GM21367 (cell line): ENCODE measurements at regions not wholly inside any gene's neighbourhood (a gene's known extent, or its start where the extent isn't known, plus 50 kb on each side); places are given as distances from the start of the nearest gene placed in this dataset.
"Not testable (repeated sequence)": the region's sequence is repeated elsewhere in the genome, so short reads cannot be mapped to it uniquely, and the experiment has no call there.

Source experiments
- ATAC-seq: cut with Tn5 transposase; IDR thresholded peaks from one replicate; pipeline ENCODE4 v1.9.1; 2021; ENCODE audit not compliant: unreplicated experiment

DNA sequence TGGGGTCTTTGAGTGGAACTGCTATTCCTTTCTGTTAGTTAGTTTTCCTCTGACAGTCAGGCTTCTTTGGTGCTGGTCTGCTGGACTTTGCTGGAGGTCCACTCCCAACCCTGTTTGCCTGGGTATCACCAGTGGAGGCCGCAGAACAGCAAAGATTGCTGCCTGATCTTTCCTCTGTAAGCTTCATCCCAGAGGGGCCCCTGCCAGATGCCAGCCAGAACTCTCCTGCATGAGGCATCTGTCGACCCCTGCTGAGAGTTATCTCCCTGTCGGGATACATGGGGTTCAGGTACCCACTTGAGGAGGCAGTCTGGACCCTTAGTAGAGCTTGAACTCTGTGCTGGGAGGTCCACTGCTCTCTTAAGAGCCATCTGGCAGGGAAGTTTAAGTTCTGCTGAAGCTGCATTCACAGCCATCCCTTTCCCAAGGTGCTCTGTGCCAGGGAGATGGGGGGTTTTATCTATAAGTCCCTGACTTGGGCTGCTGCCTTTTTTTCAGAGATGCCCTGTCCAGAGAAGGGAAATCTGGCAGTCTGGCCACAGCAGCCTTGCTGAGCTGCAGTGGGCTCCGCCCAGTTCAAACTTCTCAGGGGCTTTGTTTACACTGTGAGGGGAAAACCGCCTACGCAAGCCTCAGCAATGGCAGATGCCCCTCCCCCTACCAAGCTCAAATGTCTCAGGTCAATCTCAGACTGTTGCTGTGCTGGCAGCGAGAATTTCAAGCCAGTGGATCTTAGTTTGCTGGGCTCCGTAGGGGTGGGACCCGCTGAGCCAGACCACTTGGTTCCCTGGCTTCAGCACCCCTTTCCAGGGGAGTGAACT, 89.7 kb upstream of the CDK6 start:
- no peak for ATAC-seq

DNA sequence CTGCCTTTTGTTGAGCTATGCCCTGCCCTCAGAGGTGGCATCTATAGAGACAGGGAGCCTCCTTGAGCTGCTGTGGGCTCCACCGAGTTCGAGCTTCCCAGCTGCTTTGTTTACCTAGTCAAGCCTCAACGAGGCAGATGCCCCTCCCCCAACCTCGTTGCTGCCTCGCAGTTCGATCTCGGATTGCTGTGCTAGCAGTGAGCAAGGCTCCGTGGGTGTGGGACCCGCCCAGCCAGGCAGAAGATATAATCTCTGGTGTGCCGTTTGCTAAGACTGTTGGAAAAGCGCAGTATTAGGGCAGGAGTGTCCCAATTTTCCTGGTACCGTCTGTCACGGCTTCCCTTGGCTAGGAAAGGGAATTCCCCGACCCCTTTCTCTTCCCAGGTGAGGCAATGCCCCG, 88.4 kb upstream of the CDK6 start:
- ATAC-seq, result no peak

DNA sequence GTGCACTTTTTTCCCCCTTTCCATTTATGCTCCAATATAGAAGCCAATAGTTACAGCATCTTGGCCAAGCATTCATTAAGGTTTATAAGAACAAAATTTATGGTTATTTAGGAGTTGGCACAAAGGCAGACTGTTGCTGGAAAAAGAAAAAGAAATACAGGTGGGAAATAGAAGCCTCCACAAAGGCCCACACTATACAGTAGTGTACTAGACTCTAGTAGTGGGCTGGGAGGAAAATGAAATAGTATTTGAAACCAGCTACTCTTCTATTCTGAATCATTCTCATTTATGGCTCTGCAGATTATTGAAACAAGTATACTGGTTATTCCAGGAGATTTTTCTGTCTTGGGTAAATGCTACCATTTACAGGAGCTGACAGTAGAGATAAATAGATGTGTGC, 80.9 kb upstream of the CDK6 start:
- ATAC-seq, result no peak

DNA sequence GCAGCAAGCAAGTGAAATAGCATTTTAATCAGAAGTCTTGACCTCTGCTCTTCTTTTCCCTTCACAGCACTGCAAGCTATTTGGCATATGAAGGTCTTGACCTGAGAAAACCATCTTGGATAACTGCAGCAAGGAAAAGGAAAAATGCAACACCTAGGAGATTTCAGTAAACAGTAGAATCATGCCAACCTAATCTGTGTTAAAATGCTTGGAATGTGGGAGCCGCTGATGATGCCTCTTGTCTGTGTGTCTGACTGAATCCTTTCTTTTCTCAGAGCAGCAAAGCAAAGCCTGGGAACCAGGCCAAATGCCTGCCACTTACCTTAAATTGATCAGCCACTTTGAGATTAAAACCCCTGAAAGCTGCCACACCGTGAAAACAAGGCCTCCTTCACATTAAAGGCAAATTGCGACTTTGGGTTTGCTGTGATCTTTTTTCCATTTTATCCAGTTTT, 80.4 kb upstream of the CDK6 start:
- ATAC-seq, result no peak

DNA sequence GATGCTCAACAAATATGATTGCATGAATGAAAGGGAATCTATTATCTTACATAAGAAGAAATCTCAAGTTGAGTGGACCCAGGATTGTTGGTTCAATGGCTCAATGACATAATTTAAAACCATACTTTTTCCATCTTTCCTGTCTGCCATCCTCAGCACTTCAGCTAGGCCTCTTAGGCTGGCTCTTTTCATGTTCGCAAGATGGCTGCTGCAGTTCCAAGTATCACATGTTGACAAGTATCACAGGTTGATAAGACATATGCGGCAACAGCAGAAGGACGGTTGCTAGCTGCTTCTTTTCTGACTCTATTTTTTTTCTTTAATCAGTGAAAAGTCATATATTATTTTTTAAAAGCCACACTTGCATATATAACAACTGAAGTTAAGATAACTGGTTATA, 79.0 kb upstream of the CDK6 start:
- no peak for ATAC-seq

DNA sequence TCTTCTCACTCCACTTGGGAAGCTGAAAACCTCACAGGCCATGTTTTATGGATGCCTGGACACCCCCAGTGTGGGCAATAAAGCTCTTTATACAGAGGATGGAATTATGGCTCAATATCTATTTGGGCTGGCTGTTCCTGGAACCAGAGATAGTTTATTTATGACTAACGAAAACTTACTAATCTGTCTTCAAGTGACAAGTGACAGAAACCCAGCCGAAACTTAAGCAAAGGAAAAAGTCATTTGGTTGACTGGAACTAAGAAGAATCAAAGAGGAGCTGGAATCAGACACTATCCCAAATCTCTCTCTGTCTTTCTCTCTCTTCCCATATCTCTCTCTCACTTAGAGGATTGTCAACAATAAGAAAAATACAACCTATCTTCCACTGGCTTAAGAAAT, 78.3 kb upstream of the CDK6 start:
- ATAC-seq, result no peak

DNA sequence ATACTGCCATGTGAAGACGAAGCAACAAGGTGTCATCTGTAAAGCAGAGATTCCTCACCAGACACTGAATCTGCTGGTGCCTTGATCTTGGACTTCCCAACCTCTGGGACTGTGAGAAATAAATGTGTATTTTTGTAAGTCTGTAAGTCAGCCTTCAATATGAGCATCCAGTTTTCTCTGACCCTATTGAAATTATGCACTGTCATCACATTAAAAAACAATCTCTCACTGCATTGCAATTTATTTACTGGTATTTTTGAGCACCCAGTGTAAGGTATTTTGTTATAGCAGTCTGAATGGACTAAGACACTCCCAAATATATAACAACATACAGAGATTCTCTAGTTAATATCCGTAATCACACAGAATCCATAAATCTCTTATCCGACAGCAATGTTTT, 77.5 kb upstream of the CDK6 start:
- ATAC-seq, result no peak

DNA sequence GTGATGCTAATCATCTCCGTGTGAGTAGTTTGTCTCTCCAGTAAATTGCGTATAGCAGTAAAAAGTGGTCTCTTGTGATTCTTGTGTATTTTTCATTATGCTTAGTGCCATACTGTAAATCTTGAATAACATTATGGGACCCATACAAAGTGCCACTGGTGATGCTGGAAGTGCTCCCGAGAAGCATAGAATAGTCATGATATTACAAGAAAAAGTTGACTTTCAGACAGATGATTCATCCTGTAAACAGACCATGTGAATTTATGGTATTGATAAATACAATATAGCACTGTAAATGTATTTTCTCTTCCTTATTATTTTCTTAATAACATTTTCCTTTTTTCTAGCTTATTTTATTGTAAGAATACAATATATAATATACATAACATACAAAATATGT, 74.6 kb upstream of the CDK6 start:
- ATAC-seq, result no peak

DNA sequence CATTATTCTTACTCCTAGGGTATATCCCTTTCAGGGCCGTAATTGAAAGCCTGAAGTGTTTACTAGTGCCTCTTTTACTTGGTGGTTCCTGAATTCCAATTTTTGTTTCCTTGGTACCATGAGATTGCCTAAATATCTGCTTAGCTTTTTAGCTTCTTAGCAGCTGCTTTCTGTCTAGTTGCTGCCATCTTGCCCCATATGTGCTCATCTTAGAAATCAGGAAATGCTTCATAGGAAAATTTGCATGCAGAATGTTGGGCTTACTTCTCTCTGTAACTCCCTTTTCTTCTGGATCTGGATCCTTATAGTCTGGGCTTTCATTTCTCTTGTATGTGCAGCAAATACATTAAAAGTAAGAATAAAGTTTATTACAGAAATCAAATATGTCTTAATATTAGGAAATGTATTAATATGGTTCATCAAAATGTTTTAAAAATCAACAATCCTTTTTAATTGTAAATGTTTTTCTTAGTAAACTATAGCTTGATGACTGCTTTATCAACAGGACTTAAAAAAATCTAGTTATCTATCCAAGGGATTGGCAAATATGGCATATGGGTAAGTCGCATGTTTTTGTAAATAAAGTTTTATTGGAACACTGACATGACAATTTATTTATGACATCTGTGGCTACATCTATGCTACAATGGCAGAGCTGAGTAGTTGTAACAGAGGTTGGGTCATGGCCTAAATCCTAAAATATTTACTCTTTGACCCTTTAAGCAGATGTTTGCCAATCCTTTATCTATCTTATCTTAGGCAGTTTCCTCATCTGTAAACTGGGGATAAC, 73.5 kb upstream of the CDK6 start:
- ATAC-seq, result no peak

DNA sequence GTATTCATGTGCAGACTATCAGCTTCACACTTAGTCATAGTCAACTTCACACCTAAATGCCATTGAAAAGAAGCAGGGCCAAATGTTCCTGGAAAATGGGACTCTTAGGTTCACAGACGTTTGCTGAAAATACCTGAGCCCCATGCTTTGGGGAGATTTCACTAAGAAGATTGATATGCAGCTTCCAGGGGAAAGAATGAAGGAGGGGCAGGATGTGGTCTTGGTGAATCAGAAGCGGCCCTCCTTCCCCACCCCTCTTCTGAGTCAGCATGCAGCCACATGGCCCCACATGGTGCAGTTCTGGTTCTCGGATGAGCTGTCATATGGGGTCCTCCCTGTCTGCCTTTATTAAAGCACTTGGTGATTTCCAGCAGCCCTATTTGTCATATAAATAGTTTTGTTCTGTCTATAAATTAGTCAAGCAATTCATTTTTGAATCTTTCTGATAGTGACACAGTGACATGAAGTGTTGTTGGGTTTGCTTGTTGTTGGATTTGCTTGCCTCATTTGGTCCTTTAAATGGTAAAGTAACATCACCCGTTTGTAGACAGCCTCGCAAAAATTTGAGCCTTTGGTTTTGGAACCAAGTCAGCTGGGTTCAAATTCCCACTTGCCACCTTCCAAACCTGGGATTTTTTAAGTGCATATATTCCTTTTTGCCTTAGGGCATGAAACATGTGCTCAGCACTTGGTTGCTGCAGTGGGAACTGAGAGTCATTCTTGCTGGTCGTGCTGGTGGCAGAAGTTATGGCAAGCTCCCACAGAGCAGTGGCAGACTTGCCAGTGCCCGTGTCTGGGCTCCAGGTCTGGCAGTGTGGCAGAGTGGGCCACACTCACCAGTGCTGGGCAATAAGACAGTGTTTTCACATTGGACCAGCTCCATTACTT, 68.1 kb upstream of the CDK6 start:
- ATAC-seq, result peak; percentile 98

DNA sequence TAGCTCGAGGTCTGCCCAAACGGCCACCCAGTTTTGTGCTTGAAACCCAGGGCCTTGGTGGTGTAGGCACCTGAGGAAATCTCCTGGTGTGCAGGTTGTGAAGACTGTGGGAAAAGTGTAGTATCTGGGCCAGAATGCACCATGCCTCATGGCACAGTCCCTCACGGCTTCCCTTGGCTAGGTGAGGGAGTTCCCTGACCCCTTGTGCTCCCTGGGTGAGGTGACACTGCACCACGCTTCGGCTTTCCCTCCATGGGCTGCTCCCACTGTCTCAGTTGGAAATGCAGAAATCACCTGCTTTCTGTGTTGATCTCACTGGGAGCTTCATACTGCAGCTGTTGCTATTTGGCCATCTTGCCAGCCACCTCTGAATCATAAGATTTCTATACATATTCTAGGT, 62.4 kb upstream of the CDK6 start:
- no peak for ATAC-seq

DNA sequence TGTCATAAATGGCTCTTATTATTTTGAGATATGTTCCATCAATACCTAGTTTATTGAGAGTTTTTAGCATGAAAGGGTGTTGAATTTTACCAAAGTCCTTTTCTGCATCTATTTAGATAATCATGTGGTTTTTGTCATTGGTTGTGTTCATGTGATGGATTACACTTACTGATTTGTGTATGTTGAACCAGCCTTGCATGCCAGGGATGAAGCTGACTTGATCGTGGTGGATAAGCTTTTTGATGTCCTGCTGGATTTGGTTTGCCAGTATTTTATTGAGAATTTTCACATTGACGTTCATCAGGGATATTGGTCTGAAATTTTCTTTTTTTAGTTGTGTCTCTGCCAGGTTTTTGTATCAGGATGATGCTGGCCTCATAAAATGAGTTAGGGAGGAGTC, 58.5 kb upstream of the CDK6 start:
- not testable (repeated sequence) for ATAC-seq

DNA sequence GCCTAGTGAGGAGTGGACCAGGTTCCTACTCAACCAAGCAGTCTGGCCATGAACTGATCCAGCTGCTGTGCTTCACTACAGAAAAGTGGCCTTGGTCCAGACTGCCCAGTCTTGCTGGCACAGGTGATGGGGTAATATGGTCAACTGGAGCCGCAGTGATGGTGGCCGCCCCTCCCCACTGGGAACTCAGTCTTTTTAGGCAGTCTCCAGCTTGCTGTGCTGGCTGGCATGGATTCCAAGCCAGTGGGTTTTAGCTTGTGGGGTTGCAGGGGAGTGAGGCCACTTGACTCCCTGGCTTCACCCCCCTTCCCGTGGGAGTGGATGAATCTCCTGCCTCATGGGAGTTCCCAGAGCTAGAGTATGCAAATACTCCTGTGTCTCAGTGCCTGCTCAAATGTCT, 52.7 kb upstream of the CDK6 start:
- no peak for ATAC-seq
